Keratinocyte (primary cell): ENCODE measurements at regions not wholly inside any gene's neighbourhood (a gene's known extent, or its start where the extent isn't known, plus 50 kb on each side); places are given as distances from the start of the nearest gene placed in this dataset.

Experiments used
- DNase-seq: peaks from one replicate; pipeline ENCODE4 v3.0.0-alpha.2; 2011; ENCODE audit warnings: low read depth, missing footprints, low spot score
- FAIRE-seq: peaks from 2 replicates; lab custom pipeline; 2011; peaks lifted over from hg19 to GRCh38; lab: Jason Lieb, UNC
- H2AFZ ChIP-seq: 2 replicates; pipeline ENCODE4 v1.6.0; 2012; ENCODE audit warnings: low read length, control low read depth, inconsistent platforms; ENCODE audit not compliant: control insufficient read depth
- H3K27ac ChIP-seq: 2 replicates; pipeline ENCODE4 v1.5.1; 2011; ENCODE audit warnings: low read length; ENCODE audit not compliant: control insufficient read depth, insufficient read depth
- H3K27me3 ChIP-seq: 3 replicates; pipeline ENCODE4 v1.6.0; 2011; ENCODE audit warnings: low read length; ENCODE audit not compliant: control insufficient read depth, insufficient read depth; ENCODE audit errors: extremely low read depth
- H3K36me3 ChIP-seq, 2 experiments: 2 replicates in 1 of 2; 3 replicates in 1 of 2; pipeline ENCODE4 v1.5.1; 2011; ENCODE audit warnings: low read length in 2 of 2, mild to moderate bottlenecking in 1 of 2; ENCODE audit not compliant: control insufficient read depth in 2 of 2, insufficient read depth in 2 of 2; ENCODE audit errors: extremely low read depth in 1 of 2
- H3K4me1 ChIP-seq: 3 replicates; pipeline ENCODE4 v1.5.1; 2011; ENCODE audit warnings: low read length; ENCODE audit not compliant: control insufficient read depth, insufficient read depth; ENCODE audit errors: extremely low read depth
- H3K4me2 ChIP-seq: 3 replicates; pipeline ENCODE4 v1.6.0; 2011; ENCODE audit warnings: low read depth, low read length; ENCODE audit not compliant: control insufficient read depth, insufficient read depth; ENCODE audit errors: extremely low read depth
- H3K4me3 ChIP-seq, 3 experiments: fragments of 200-600 bp in 1 of 3; sonication (generic) in 1 of 3; 2 replicates in 2 of 3; 3 replicates in 1 of 3; pipeline ENCODE4 v1.5.1; 2011 to 2016; ENCODE audit warnings: low read length in 3 of 3, mild to moderate bottlenecking in 3 of 3, control low read depth in 2 of 3, inconsistent platforms in 1 of 3, low read depth in 1 of 3, mixed read lengths in 1 of 3, mixed run types in 1 of 3, moderate library complexity in 1 of 3; ENCODE audit not compliant: control insufficient read depth in 2 of 3, insufficient read depth in 2 of 3; ENCODE audit errors: extremely low read depth in 1 of 3
- H3K79me2 ChIP-seq: 2 replicates; pipeline ENCODE4 v1.6.0; 2012; ENCODE audit warnings: low read length; ENCODE audit not compliant: control insufficient read depth, insufficient read depth
- H3K9ac ChIP-seq: 3 replicates; pipeline ENCODE4 v1.6.0; 2011; ENCODE audit warnings: low read length; ENCODE audit not compliant: control insufficient read depth, insufficient read depth; ENCODE audit errors: extremely low read depth
- H3K9me1 ChIP-seq: 3 replicates; pipeline ENCODE4 v1.6.0; 2011; ENCODE audit warnings: low read length; ENCODE audit not compliant: control insufficient read depth, insufficient read depth; ENCODE audit errors: extremely low read depth
- H3K9me3 ChIP-seq: 2 replicates; pipeline ENCODE4 v1.5.1; 2012; ENCODE audit warnings: low read depth, low read length; ENCODE audit not compliant: control insufficient read depth
- H4K20me1 ChIP-seq: 3 replicates; pipeline ENCODE4 v1.6.0; 2011; ENCODE audit warnings: low read length; ENCODE audit not compliant: control insufficient read depth, insufficient read depth; ENCODE audit errors: extremely low read depth
- CTCF ChIP-seq, 3 experiments: IDR thresholded peaks in 1 of 3; conservative IDR thresholded peaks in 1 of 3; optimal IDR thresholded peaks in 1 of 3; 2 replicates in 2 of 3; 3 replicates in 1 of 3; pipeline versions ENCODE3 to v1.5.1; 2011; ENCODE audit warnings: low read length in 3 of 3, mild to moderate bottlenecking in 3 of 3, moderate library complexity in 2 of 3, control low read depth in 1 of 3, inconsistent platforms in 1 of 3; ENCODE audit not compliant: insufficient read depth in 2 of 3; ENCODE audit errors: extremely low read depth in 1 of 3
- EZH2 ChIP-seq: IDR thresholded peaks from one replicate; pipeline ENCODE4 v1.6.1; 2012; ENCODE audit warnings: inconsistent platforms, mild to moderate bottlenecking, low read length, moderate library complexity
- dilution Hi-C: fragments of 300-500 bp; cut with MboI; formaldehyde crosslinking; loops from one replicate; pipeline ENCODE4 v1.7.0; 2020; ENCODE audit warnings: low sequenced_read_pairs; ENCODE audit not compliant: extremely low pct_ligation_motif_present

DNA sequence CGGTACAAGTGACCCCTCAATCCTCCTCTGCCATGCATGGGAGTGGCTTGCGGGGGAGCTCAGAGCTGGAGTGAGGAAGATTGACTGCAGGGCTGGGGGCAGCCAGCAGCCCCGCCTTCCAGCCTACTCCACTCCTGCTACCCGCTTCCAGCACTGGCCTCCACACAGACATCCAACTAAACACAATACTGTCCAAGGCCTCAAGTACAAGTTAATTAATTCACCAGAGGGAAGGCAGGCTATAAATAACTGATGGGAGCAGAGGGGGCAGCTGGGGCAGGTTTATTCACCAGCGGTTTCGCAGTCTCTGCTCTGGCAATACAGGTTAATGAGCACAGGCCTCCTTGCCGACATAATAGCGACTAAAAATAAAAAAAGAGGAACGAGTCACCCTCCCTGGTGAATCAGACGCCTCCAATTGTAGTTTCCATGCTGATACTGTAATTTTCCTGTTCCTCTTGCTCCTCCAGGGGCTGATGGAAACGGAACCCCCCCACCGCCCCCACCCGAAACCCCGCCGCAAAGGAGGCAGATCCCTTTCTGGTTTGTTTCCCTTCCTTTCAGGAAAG, 166.4 kb upstream of the TLE3 start:
- Histone ChIP-seq H3K9ac (no peak overlapping the region), H3K27ac (no peak overlapping the region), H4K20me1 (no peaks in the 10 kb centered on the region), H3K4me2 (no peak overlapping the region), H3K4me1 (peaks cover 17% of the 10 kb centered on the region), H3K27me3 (peaks cover 31% of the 10 kb centered on the region), H3K9me1 (no peaks in the 10 kb centered on the region), H3K4me3 (no peak overlapping the region), H3K36me3 (no peaks in the 10 kb centered on the region), H3K9me3 (no peaks in the 10 kb centered on the region), H2AFZ (no peak overlapping the region), H3K79me2 (no peaks in the 10 kb centered on the region)
- no peak for DNase-seq
- dilution Hi-C loops = no loop called here
- TF ChIP-seq CTCF (optimal IDR thresholded peaks at IDR 0.05 in 1 of 3, IDR thresholded peaks at IDR 0.05 in 1 of 3, conservative IDR thresholded peaks at IDR 0.05 in 1 of 3; ENCODE audit: extremely low read depth in 1 of 3, insufficient read depth in 2 of 3, low read length in 3 of 3) = no peak
- no peak for TF ChIP-seq EZH2
- no peak for FAIRE-seq

GRCh38 chr15:70262591-70263274, 165.0 kb upstream of the TLE3 start:
- Histone ChIP-seq H3K27ac (no peak overlapping the region), H3K4me3 (no peak overlapping the region), H3K36me3 (no peaks in the 10 kb centered on the region), H3K9ac (no peak overlapping the region), H3K4me1 (peaks cover 3% of the 10 kb centered on the region), H4K20me1 (no peaks in the 10 kb centered on the region), H3K9me1 (no peaks in the 10 kb centered on the region), H3K79me2 (no peaks in the 10 kb centered on the region), H3K27me3 (peaks cover 26% of the 10 kb centered on the region), H3K4me2 (no peak overlapping the region), H3K9me3 (no peaks in the 10 kb centered on the region), H2AFZ (no peak overlapping the region)
- DNase-seq = no peak
- no peak for FAIRE-seq
- TF ChIP-seq EZH2 (no peak), CTCF (optimal IDR thresholded peaks at IDR 0.05 in 1 of 3, IDR thresholded peaks at IDR 0.05 in 1 of 3, conservative IDR thresholded peaks at IDR 0.05 in 1 of 3; ENCODE audit: extremely low read depth in 1 of 3, insufficient read depth in 2 of 3, low read length in 3 of 3) (no peak)
- dilution Hi-C loops = no loop called here
